ENCODE measurements at regions not wholly inside any gene's neighbourhood (a gene's known extent, or its start where the extent isn't known, plus 50 kb on each side); places are given as distances from the start of the nearest gene placed in this dataset.

- TF ChIP-seq SAP30 (IDR thresholded peaks at IDR 0.05; ENCODE audit: insufficient read depth, insufficient replicate concordance, low read length) (no peak), CTCF (IDR thresholded peaks at IDR 0.05; ENCODE audit: control extremely low read depth in 1 of 3, insufficient read depth in 1 of 3, low read depth in 1 of 3, low read length in 3 of 3) (no peak), RAD21 (IDR thresholded peaks at IDR 0.05 in 1 of 2, conservative IDR thresholded peaks at IDR 0.05 in 1 of 2; ENCODE audit: low read depth in 2 of 2, low read length in 2 of 2) (no peak), HDAC6 (IDR thresholded peaks at IDR 0.05; ENCODE audit: low read depth, low read length) (no peak), EP300 (IDR thresholded peaks at IDR 0.05; ENCODE audit: borderline replicate concordance in 1 of 2, low read depth in 2 of 2, low read length in 2 of 2) (no peak), CREB1 (IDR thresholded peaks at IDR 0.05) (no peak), EZH2 (IDR thresholded peaks at IDR 0.05; ENCODE audit: low read depth, low read length, severe bottlenecking) (no peak), JUN (IDR thresholded peaks at IDR 0.05; ENCODE audit: low read depth, low read length) (no peak), E2F6 (IDR thresholded peaks at IDR 0.05) (no peak), ATF3 (IDR thresholded peaks at IDR 0.05; ENCODE audit: insufficient read depth, low read depth, low read length) (no peak), POLR2A (IDR thresholded peaks at IDR 0.05; ENCODE audit: control extremely low read depth in 1 of 2, low read depth in 2 of 2, low read length in 2 of 2) (no peak), YY1 (IDR thresholded peaks at IDR 0.05; ENCODE audit: low read depth, low read length) (no peak), POLR2AphosphoS5 (IDR thresholded peaks at IDR 0.05; ENCODE audit: low read depth, low read length) (no peak)
- TF ChIP-seq, protein P1, sequence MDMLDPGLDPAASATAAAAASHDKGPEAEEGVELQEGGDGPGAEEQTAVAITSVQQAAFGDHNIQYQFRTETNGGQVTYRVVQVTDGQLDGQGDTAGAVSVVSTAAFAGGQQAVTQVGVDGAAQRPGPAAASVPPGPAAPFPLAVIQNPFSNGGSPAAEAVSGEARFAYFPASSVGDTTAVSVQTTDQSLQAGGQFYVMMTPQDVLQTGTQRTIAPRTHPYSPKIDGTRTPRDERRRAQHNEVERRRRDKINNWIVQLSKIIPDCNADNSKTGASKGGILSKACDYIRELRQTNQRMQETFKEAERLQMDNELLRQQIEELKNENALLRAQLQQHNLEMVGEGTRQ (IDR thresholded peaks at IDR 0.05; ENCODE audit: low read length), result no peak
Observed at GRCh38 chr1:36584874-36585453, 102.3 kb upstream of the CSF3R start.

All from H1 (cell line).